Keratinocyte (primary cell): ENCODE measurements at regions not wholly inside any gene's neighbourhood (a gene's known extent, or its start where the extent isn't known, plus 50 kb on each side); places are given as distances from the start of the nearest gene placed in this dataset.
A peak's percentile ranks its signal among the peaks of the same experiment; 100 is the strongest.

Experiments
- DNase-seq: peaks from one replicate; pipeline ENCODE4 v3.0.0-alpha.2; 2011; ENCODE audit warnings: low read depth, missing footprints, low spot score
- FAIRE-seq: peaks from 2 replicates; lab custom pipeline; 2011; peaks lifted over from hg19 to GRCh38; lab: Jason Lieb, UNC
- H2AFZ ChIP-seq: 2 replicates; pipeline ENCODE4 v1.6.0; 2012; ENCODE audit warnings: low read length, control low read depth, inconsistent platforms; ENCODE audit not compliant: control insufficient read depth
- H3K27ac ChIP-seq: 2 replicates; pipeline ENCODE4 v1.5.1; 2011; ENCODE audit warnings: low read length; ENCODE audit not compliant: control insufficient read depth, insufficient read depth
- H3K27me3 ChIP-seq: 3 replicates; pipeline ENCODE4 v1.6.0; 2011; ENCODE audit warnings: low read length; ENCODE audit not compliant: control insufficient read depth, insufficient read depth; ENCODE audit errors: extremely low read depth
- H3K36me3 ChIP-seq, 2 experiments: 2 replicates in 1 of 2; 3 replicates in 1 of 2; pipeline ENCODE4 v1.5.1; 2011; ENCODE audit warnings: low read length in 2 of 2, mild to moderate bottlenecking in 1 of 2; ENCODE audit not compliant: control insufficient read depth in 2 of 2, insufficient read depth in 2 of 2; ENCODE audit errors: extremely low read depth in 1 of 2
- H3K4me1 ChIP-seq: 3 replicates; pipeline ENCODE4 v1.5.1; 2011; ENCODE audit warnings: low read length; ENCODE audit not compliant: control insufficient read depth, insufficient read depth; ENCODE audit errors: extremely low read depth
- H3K4me2 ChIP-seq: 3 replicates; pipeline ENCODE4 v1.6.0; 2011; ENCODE audit warnings: low read depth, low read length; ENCODE audit not compliant: control insufficient read depth, insufficient read depth; ENCODE audit errors: extremely low read depth
- H3K4me3 ChIP-seq, 3 experiments: fragments of 200-600 bp in 1 of 3; sonication (generic) in 1 of 3; 2 replicates in 2 of 3; 3 replicates in 1 of 3; pipeline ENCODE4 v1.5.1; 2011 to 2016; ENCODE audit warnings: low read length in 3 of 3, mild to moderate bottlenecking in 3 of 3, control low read depth in 2 of 3, inconsistent platforms in 1 of 3, low read depth in 1 of 3, mixed read lengths in 1 of 3, mixed run types in 1 of 3, moderate library complexity in 1 of 3; ENCODE audit not compliant: control insufficient read depth in 2 of 3, insufficient read depth in 2 of 3; ENCODE audit errors: extremely low read depth in 1 of 3
- H3K79me2 ChIP-seq: 2 replicates; pipeline ENCODE4 v1.6.0; 2012; ENCODE audit warnings: low read length; ENCODE audit not compliant: control insufficient read depth, insufficient read depth
- H3K9ac ChIP-seq: 3 replicates; pipeline ENCODE4 v1.6.0; 2011; ENCODE audit warnings: low read length; ENCODE audit not compliant: control insufficient read depth, insufficient read depth; ENCODE audit errors: extremely low read depth
- H3K9me1 ChIP-seq: 3 replicates; pipeline ENCODE4 v1.6.0; 2011; ENCODE audit warnings: low read length; ENCODE audit not compliant: control insufficient read depth, insufficient read depth; ENCODE audit errors: extremely low read depth
- H3K9me3 ChIP-seq: 2 replicates; pipeline ENCODE4 v1.5.1; 2012; ENCODE audit warnings: low read depth, low read length; ENCODE audit not compliant: control insufficient read depth
- H4K20me1 ChIP-seq: 3 replicates; pipeline ENCODE4 v1.6.0; 2011; ENCODE audit warnings: low read length; ENCODE audit not compliant: control insufficient read depth, insufficient read depth; ENCODE audit errors: extremely low read depth
- EZH2 ChIP-seq: IDR thresholded peaks from one replicate; pipeline ENCODE4 v1.6.1; 2012; ENCODE audit warnings: inconsistent platforms, mild to moderate bottlenecking, low read length, moderate library complexity
- dilution Hi-C: fragments of 300-500 bp; cut with MboI; formaldehyde crosslinking; loops from one replicate; pipeline ENCODE4 v1.7.0; 2020; ENCODE audit warnings: low sequenced_read_pairs; ENCODE audit not compliant: extremely low pct_ligation_motif_present
- TF ChIP-seq, protein P1 (sequence below), 3 experiments: IDR thresholded peaks in 1 of 3; conservative IDR thresholded peaks in 1 of 3; optimal IDR thresholded peaks in 1 of 3; 2 replicates in 2 of 3; 3 replicates in 1 of 3; pipeline versions ENCODE3 to v1.5.1; 2011; ENCODE audit warnings: low read length in 3 of 3, mild to moderate bottlenecking in 3 of 3, moderate library complexity in 2 of 3, control low read depth in 1 of 3, inconsistent platforms in 1 of 3; ENCODE audit not compliant: insufficient read depth in 2 of 3; ENCODE audit errors: extremely low read depth in 1 of 3

- no peaks in the 10 kb centered on the region for H3K27me3 ChIP-seq
- DNase-seq (no peak), FAIRE-seq (no peak)
- H4K20me1 ChIP-seq = no peaks in the 10 kb centered on the region
- no peak overlapping the region for H3K4me3 ChIP-seq
- no peaks in the 10 kb centered on the region for H3K9me1 ChIP-seq
- H3K4me2 ChIP-seq = no peak overlapping the region
- no peak overlapping the region for H2AFZ ChIP-seq
- no peaks in the 10 kb centered on the region for H3K79me2 ChIP-seq
- no peak overlapping the region for H3K27ac ChIP-seq
- no peaks in the 10 kb centered on the region for H3K36me3 ChIP-seq
- no peak for TF ChIP-seq EZH2
- TF ChIP-seq, protein P1, sequence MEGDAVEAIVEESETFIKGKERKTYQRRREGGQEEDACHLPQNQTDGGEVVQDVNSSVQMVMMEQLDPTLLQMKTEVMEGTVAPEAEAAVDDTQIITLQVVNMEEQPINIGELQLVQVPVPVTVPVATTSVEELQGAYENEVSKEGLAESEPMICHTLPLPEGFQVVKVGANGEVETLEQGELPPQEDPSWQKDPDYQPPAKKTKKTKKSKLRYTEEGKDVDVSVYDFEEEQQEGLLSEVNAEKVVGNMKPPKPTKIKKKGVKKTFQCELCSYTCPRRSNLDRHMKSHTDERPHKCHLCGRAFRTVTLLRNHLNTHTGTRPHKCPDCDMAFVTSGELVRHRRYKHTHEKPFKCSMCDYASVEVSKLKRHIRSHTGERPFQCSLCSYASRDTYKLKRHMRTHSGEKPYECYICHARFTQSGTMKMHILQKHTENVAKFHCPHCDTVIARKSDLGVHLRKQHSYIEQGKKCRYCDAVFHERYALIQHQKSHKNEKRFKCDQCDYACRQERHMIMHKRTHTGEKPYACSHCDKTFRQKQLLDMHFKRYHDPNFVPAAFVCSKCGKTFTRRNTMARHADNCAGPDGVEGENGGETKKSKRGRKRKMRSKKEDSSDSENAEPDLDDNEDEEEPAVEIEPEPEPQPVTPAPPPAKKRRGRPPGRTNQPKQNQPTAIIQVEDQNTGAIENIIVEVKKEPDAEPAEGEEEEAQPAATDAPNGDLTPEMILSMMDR (optimal IDR thresholded peaks at IDR 0.05 in 1 of 3, IDR thresholded peaks at IDR 0.05 in 1 of 3, conservative IDR thresholded peaks at IDR 0.05 in 1 of 3; ENCODE audit: extremely low read depth in 1 of 3, insufficient read depth in 2 of 3, low read length in 3 of 3) = no peak
- H3K4me1 ChIP-seq = peaks cover 3% of the 10 kb centered on the region
- dilution Hi-C loops = no loop called here
- no peaks in the 10 kb centered on the region for H3K9me3 ChIP-seq
- H3K9ac ChIP-seq = no peak overlapping the region
Observed at GRCh38 chrX:103158317-103158621, 56.6 kb upstream of the BEX4 start.

- H4K20me1 ChIP-seq = no peaks in the 10 kb centered on the region
- H3K36me3 ChIP-seq = no peaks in the 10 kb centered on the region
- dilution Hi-C loops = no loop called here
- no peaks in the 10 kb centered on the region for H3K9me3 ChIP-seq
- H3K4me2 ChIP-seq = no peak overlapping the region
- H3K4me1 ChIP-seq = peaks cover 4% of the 10 kb centered on the region
- FAIRE-seq (no peak), DNase-seq (no peak)
- no peak overlapping the region for H3K4me3 ChIP-seq
- no peaks in the 10 kb centered on the region for H3K79me2 ChIP-seq
- H3K27ac ChIP-seq = no peak overlapping the region
- H2AFZ ChIP-seq = no peak overlapping the region
- no peak for TF ChIP-seq EZH2
- TF ChIP-seq, protein P1 (optimal IDR thresholded peaks at IDR 0.05 in 1 of 3, IDR thresholded peaks at IDR 0.05 in 1 of 3, conservative IDR thresholded peaks at IDR 0.05 in 1 of 3; ENCODE audit: extremely low read depth in 1 of 3, insufficient read depth in 2 of 3, low read length in 3 of 3) = peak; percentile 55 to 74 (median 60)
- H3K9ac ChIP-seq = no peak overlapping the region
- no peaks in the 10 kb centered on the region for H3K9me1 ChIP-seq
- no peaks in the 10 kb centered on the region for H3K27me3 ChIP-seq
Observed at GRCh38 chrX:103157496-103158316, 57.2 kb upstream of the BEX4 start.
